IMR-90 (cell line): ENCODE measurements at regions not wholly inside any gene's neighbourhood (a gene's known extent, or its start where the extent isn't known, plus 50 kb on each side); places are given as distances from the start of the nearest gene placed in this dataset.

ENCODE experiments used
- ATAC-seq: fragments of 200-7000 bp; cut with Tn5 transposase; 2 replicates; pipeline ENCODE4 v1.9.1; 2020; ENCODE audit warnings: low read depth, mild to moderate bottlenecking, moderate library complexity
- BruUV-seq: library from RNA; stranded (reverse); fragments of 400-500 nt; replicated peaks from 2 replicates; lab custom pipeline; 2021; lab: Mats Ljungman, UMichigan
- CTCF ChIA-PET: fragments of 300-600 bp; formaldehyde crosslinking; extraction: SDS; loops from one replicate; lab custom pipeline; 2021; ENCODE audit warnings: antibody characterized with exemption; lab: Yijun Ruan, JAX
- POLR2A ChIA-PET: fragments of 300-600 bp; sonication (Branson Sonifier 250); formaldehyde crosslinking; loops from one replicate; lab custom pipeline; 2022; ENCODE audit warnings: antibody characterized with exemption; ENCODE audit not compliant: unreplicated experiment; lab: Charles Lee
- DNase-seq: peaks from one replicate; pipeline ENCODE4 v3.0.0; 2013
- H2AFZ ChIP-seq: replicated peaks from 2 replicates; pipeline ENCODE3; 2013; ENCODE audit warnings: low read length, mild to moderate bottlenecking; ENCODE audit not compliant: poor library complexity
- H2AK5ac ChIP-seq: 2 replicates; pipeline ENCODE4 v1.6.1; 2013; ENCODE audit warnings: low read depth, low read length, inconsistent platforms
- H2AK9ac ChIP-seq: replicated peaks from 2 replicates; pipeline ENCODE3; 2013; ENCODE audit warnings: mild to moderate bottlenecking, low read depth, low read length, moderate library complexity; ENCODE audit not compliant: poor library complexity
- H2BK120ac ChIP-seq: 2 replicates; pipeline ENCODE4 v1.6.1; 2013; ENCODE audit warnings: low read depth, low read length, inconsistent platforms
- H2BK15ac ChIP-seq: 3 replicates; pipeline ENCODE4 v1.6.1; 2013; ENCODE audit warnings: low read depth, low read length, inconsistent platforms
- H2BK20ac ChIP-seq: 2 replicates; pipeline ENCODE4 v1.6.1; 2013; ENCODE audit warnings: low read depth, mild to moderate bottlenecking, inconsistent platforms, low read length, moderate library complexity
- H2BK5ac ChIP-seq: 2 replicates; pipeline ENCODE4 v1.6.1; 2013; ENCODE audit warnings: mild to moderate bottlenecking, low read depth, low read length, inconsistent platforms; ENCODE audit not compliant: poor library complexity, severe bottlenecking
- H3K14ac ChIP-seq: replicated peaks from 2 replicates; pipeline ENCODE4 v1.6.1; 2013; ENCODE audit warnings: low read depth, low read length, inconsistent platforms
- H3K18ac ChIP-seq: 2 replicates; pipeline ENCODE4 v1.6.1; 2013; ENCODE audit warnings: low read depth, low read length, control low read depth
- H3K23ac ChIP-seq: 2 replicates; pipeline ENCODE4 v1.6.1; 2013; ENCODE audit warnings: low read depth, low read length, inconsistent platforms
- H3K27ac ChIP-seq: 2 replicates; pipeline ENCODE4 v1.5.1; 2013; ENCODE audit warnings: mild to moderate bottlenecking, control low read depth, low read length; ENCODE audit not compliant: insufficient read depth
- H3K27me3 ChIP-seq: 2 replicates; pipeline ENCODE4 v1.6.1; 2013; ENCODE audit warnings: low read length; ENCODE audit not compliant: control insufficient read depth, insufficient read depth
- H3K36me3 ChIP-seq: 2 replicates; pipeline ENCODE4 v1.6.1; 2013; ENCODE audit warnings: low read length, mixed read lengths; ENCODE audit not compliant: control insufficient read depth, insufficient read depth
- H3K4ac ChIP-seq: 2 replicates; pipeline ENCODE4 v1.6.1; 2013; ENCODE audit warnings: low read depth, low read length, inconsistent platforms
- H3K4me1 ChIP-seq: 2 replicates; pipeline ENCODE4 v1.6.1; 2013; ENCODE audit warnings: low read length, mixed read lengths; ENCODE audit not compliant: control insufficient read depth, insufficient read depth
- H3K4me2 ChIP-seq: 2 replicates; pipeline ENCODE4 v1.6.1; 2013; ENCODE audit warnings: low read depth, mild to moderate bottlenecking, control low read depth, low read length, moderate library complexity
- H3K4me3 ChIP-seq: 2 replicates; pipeline ENCODE4 v1.5.1; 2013; ENCODE audit warnings: low read depth, mild to moderate bottlenecking, control low read depth, low read length, moderate library complexity; ENCODE audit not compliant: insufficient read depth
- H3K56ac ChIP-seq: 2 replicates; pipeline ENCODE4 v1.6.1; 2013; ENCODE audit warnings: low read length, inconsistent platforms; ENCODE audit not compliant: insufficient read depth; ENCODE audit errors: extremely low read depth
- H3K79me1 ChIP-seq, 2 experiments: 2 replicates each; pipeline ENCODE4 v1.6.1; 2013; ENCODE audit warnings: low read length in 2 of 2, inconsistent platforms in 1 of 2, low read depth in 1 of 2
- H3K9ac ChIP-seq: 2 replicates; pipeline ENCODE4 v1.6.1; 2013; ENCODE audit warnings: low read depth, low read length, control low read depth
- H3K9me1 ChIP-seq: 2 replicates; pipeline ENCODE4 v1.6.1; 2013; ENCODE audit warnings: low read length, inconsistent platforms; ENCODE audit not compliant: insufficient read depth
- H3K9me3 ChIP-seq: 2 replicates; pipeline ENCODE4 v1.6.1; 2013; ENCODE audit warnings: low read length; ENCODE audit not compliant: control insufficient read depth, insufficient read depth
- H4K20me1 ChIP-seq: 2 replicates; pipeline ENCODE4 v1.6.1; 2013; ENCODE audit warnings: low read length, inconsistent platforms; ENCODE audit not compliant: insufficient read depth
- H4K5ac ChIP-seq: 2 replicates; pipeline ENCODE4 v1.6.1; 2013; ENCODE audit warnings: mild to moderate bottlenecking, low read depth, low read length, control low read depth
- H4K8ac ChIP-seq, 2 experiments: 2 replicates each; pipeline ENCODE4 v1.6.1; 2013; ENCODE audit warnings: low read depth in 2 of 2, low read length in 2 of 2, control low read depth in 1 of 2, inconsistent platforms in 1 of 2
- H4K91ac ChIP-seq: 2 replicates; pipeline ENCODE4 v1.6.1; 2013; ENCODE audit warnings: low read depth, low read length, inconsistent platforms; ENCODE audit not compliant: insufficient read depth
- BHLHE40 ChIP-seq: fragments of 150-350 bp; IDR thresholded peaks from 2 replicates; pipeline ENCODE4 v1.6.1; 2016; ENCODE audit warnings: mild to moderate bottlenecking, low read depth, low read length
- CEBPB ChIP-seq: IDR thresholded peaks from 2 replicates; pipeline ENCODE4 v1.6.1; 2012; ENCODE audit warnings: low read depth, low read length, improper control_type of control experiment
- CHD1 ChIP-seq: IDR thresholded peaks from 2 replicates; pipeline ENCODE4 v1.6.1; 2012; ENCODE audit warnings: low read depth, low read length, improper control_type of control experiment
- CTCF ChIP-seq: conservative IDR thresholded peaks from 2 replicates; pipeline ENCODE4 v1.5.1; 2012; ENCODE audit warnings: mild to moderate bottlenecking, low read depth, low read length, improper control_type of control experiment
- ELK1 ChIP-seq: fragments of 150-350 bp; IDR thresholded peaks from 2 replicates; pipeline ENCODE4 v1.6.1; 2016; ENCODE audit warnings: low read depth, mild to moderate bottlenecking, low read length, moderate library complexity, borderline replicate concordance
- FOS ChIP-seq: fragments of 150-350 bp; IDR thresholded peaks from 2 replicates; pipeline ENCODE4 v1.6.1; 2016; ENCODE audit warnings: low read depth, low read length
- MAFK ChIP-seq: IDR thresholded peaks from 2 replicates; pipeline ENCODE4 v1.6.1; 2012; ENCODE audit warnings: low read depth, low read length, improper control_type of control experiment
- MAZ ChIP-seq: IDR thresholded peaks from 2 replicates; pipeline ENCODE4 v1.6.1; 2012; ENCODE audit warnings: low read depth, mild to moderate bottlenecking, low read length, improper control_type of control experiment, moderate library complexity, borderline replicate concordance
- NFE2L2 ChIP-seq: fragments of 150-350 bp; IDR thresholded peaks from 2 replicates; pipeline ENCODE4 v1.6.1; 2016; ENCODE audit warnings: low read depth, mild to moderate bottlenecking, low read length
- POLR2A ChIP-seq: IDR thresholded peaks from 2 replicates; pipeline ENCODE4 v1.6.1; 2012; ENCODE audit warnings: mild to moderate bottlenecking, low read depth, low read length
- RAD21 ChIP-seq: IDR thresholded peaks from 2 replicates; pipeline ENCODE4 v1.6.1; 2012; ENCODE audit warnings: low read length, improper control_type of control experiment
- RCOR1 ChIP-seq: IDR thresholded peaks from 2 replicates; pipeline ENCODE4 v1.6.1; 2012; ENCODE audit warnings: mild to moderate bottlenecking, low read length, improper control_type of control experiment; ENCODE audit not compliant: insufficient replicate concordance
- RFX5 ChIP-seq: IDR thresholded peaks from 2 replicates; pipeline ENCODE4 v1.8.0; 2012; ENCODE audit warnings: low read depth, mild to moderate bottlenecking, low read length, moderate library complexity
- SMC3 ChIP-seq: fragments of 150-350 bp; IDR thresholded peaks from 2 replicates; pipeline ENCODE4 v1.6.1; 2016; ENCODE audit warnings: low read depth, mild to moderate bottlenecking, antibody characterized with exemption, low read length, moderate library complexity
- USF2 ChIP-seq: fragments of 150-350 bp; IDR thresholded peaks from 2 replicates; pipeline ENCODE4 v1.6.1; 2017; ENCODE audit warnings: mild to moderate bottlenecking, antibody characterized with exemption, low read length, low read depth
- WGBS, 2 experiments: methylation state at CpG; one replicate each; pipeline versions ENCODE4 v1.1.5 to v1.1.7; 2013; ENCODE audit warnings: missing lambda C conversion rate in 2 of 2; ENCODE audit not compliant: insufficient read length in 1 of 2; ENCODE audit errors: extremely low coverage in 2 of 2; 5-methylcytosine and 5-hydroxymethylcytosine counted together
- dilution Hi-C: fragments of 300-500 bp; cut with HindIII; formaldehyde crosslinking; loops from one replicate; pipeline ENCODE4 v1.14.3; 2018; ENCODE audit warnings: low sequenced_read_pairs; ENCODE audit not compliant: unreplicated experiment
- in situ Hi-C: fragments of 300-500 bp; cut with MboI; formaldehyde crosslinking; loops from 3 replicates; pipeline ENCODE4 v1.14.3; 2019; ENCODE audit warnings: low sequenced_read_pairs, inconsistent platforms, mixed read lengths
- intact Hi-C: fragments of 100-400 bp; cut with micrococcal nuclease; formaldehyde crosslinking; loops from 2 replicates; pipeline ENCODE4 v1.10.0; 2022

- Histone ChIP-seq H3K14ac (no peak overlapping the region), H4K5ac (no peak overlapping the region), H3K18ac (no peak overlapping the region), H4K91ac (no peak overlapping the region), H2BK5ac (no peak overlapping the region), H3K56ac (no peak overlapping the region), H3K36me3 (no peaks in the 10 kb centered on the region), H2BK15ac (no peak overlapping the region), H4K8ac (no peak overlapping the region), H3K4me1 (no peaks in the 10 kb centered on the region), H3K27ac (no peak overlapping the region), H3K4me3 (no peak overlapping the region), H3K4me2 (no peak overlapping the region), H3K27me3 (no peaks in the 10 kb centered on the region; the same call in 1 of the 2 replicates), H2AK9ac (peak overlapping the region; percentile 81), H2BK120ac (no peak overlapping the region), H3K9ac (no peak overlapping the region), H4K20me1 (no peaks in the 10 kb centered on the region; the same call in none of the 2 replicates), H3K9me1 (no peaks in the 10 kb centered on the region), H2BK20ac (no peak overlapping the region), H2AK5ac (no peak overlapping the region), H3K9me3 (peaks cover 1% of the 10 kb centered on the region), H3K23ac (no peak overlapping the region), H2AFZ (peak overlapping the region; percentile 67), H3K4ac (no peak overlapping the region), H3K79me1 (no peaks in the 10 kb centered on the region)
- peak; percentile 99 for ATAC-seq
- ChIA-PET POLR2A (no interaction called here), CTCF (interaction anchor here (0.8 to 1.4 kb wide), 3 partner anchors 187 to 288 kb away, joined by 4 to 5 read pairs (median 4); no protein-coding TSS in a partner anchor)
- intact Hi-C loops = loop anchor here (1.0 kb wide), 1 partner anchor 288 kb away; no protein-coding TSS in a partner anchor
- WGBS, 2 experiments = 4% methylated on average over 6 of the region's 37 CpGs; no CpG with 5 or more reads in 1 of the 2 experiments
- in situ Hi-C loops = no loop called here
- dilution Hi-C loops = no loop called here
- BruUV-seq = no TSS peak
- peak; percentile 46 for DNase-seq
- no peak for TF ChIP-seq MAFK
- no peak for TF ChIP-seq MAZ
- TF ChIP-seq RCOR1 = no peak
- no peak for TF ChIP-seq RFX5
- TF ChIP-seq ELK1 = no peak
- no peak for TF ChIP-seq USF2
- TF ChIP-seq BHLHE40 = peak; percentile 70; the same call in 1 of the 2 replicates
- peak; percentile 87 for TF ChIP-seq RAD21
- no peak for TF ChIP-seq CHD1
- TF ChIP-seq POLR2A = no peak
- no peak for TF ChIP-seq FOS
- peak; percentile 88 for TF ChIP-seq SMC3
- TF ChIP-seq CTCF = peak; percentile 91
- TF ChIP-seq NFE2L2 = no peak
- TF ChIP-seq CEBPB = no peak
Observed at GRCh38 chr11:70755410-70756158, 357.3 kb downstream of the CTTN start.
